Endothelial cell of umbilical vein (primary cell): ENCODE measurements at regions not wholly inside any gene's neighbourhood (a gene's known extent, or its start where the extent isn't known, plus 50 kb on each side); places are given as distances from the start of the nearest gene placed in this dataset.

Experiments
- BruUV-seq: library from RNA; stranded (reverse); fragments of 400-500 nt; replicated peaks from 2 replicates; lab custom pipeline; 2021; lab: Mats Ljungman, UMichigan
- CTCF ChIA-PET: fragments of 300-600, 350-600 bp; sonication (Branson Sonifier 250); formaldehyde crosslinking; loops from one replicate; lab custom pipeline; 2021; ENCODE audit warnings: antibody characterized with exemption, inconsistent platforms; lab: Charles Lee
- POLR2A ChIA-PET: fragments of 300-600, 350-600 bp; sonication (Branson Sonifier 250); formaldehyde crosslinking; loops from one replicate; lab custom pipeline; 2021; ENCODE audit warnings: antibody characterized with exemption, inconsistent platforms; lab: Charles Lee
- DNase-seq: peaks from one replicate; pipeline ENCODE4 v3.0.0-alpha.2; 2011; ENCODE audit warnings: low read depth, low spot score
- FAIRE-seq: peaks from 2 replicates; lab custom pipeline; 2011; peaks lifted over from hg19 to GRCh38; lab: Jason Lieb, UNC
- H2AFZ ChIP-seq: 2 replicates; pipeline ENCODE4 v1.6.0; 2012; ENCODE audit warnings: low read depth, low read length, control low read depth, inconsistent platforms
- H3K27ac ChIP-seq: 2 replicates; pipeline ENCODE4 v1.5.1; 2011; ENCODE audit warnings: low read depth, mild to moderate bottlenecking, control low read depth, low read length, moderate library complexity; ENCODE audit not compliant: insufficient read depth
- H3K27me3 ChIP-seq, 2 experiments: 2 replicates each; pipeline versions ENCODE4 v1.6.0 to v1.6.1; 2011; ENCODE audit warnings: low read length in 2 of 2, mixed read lengths in 1 of 2; ENCODE audit not compliant: control insufficient read depth in 2 of 2, insufficient read depth in 2 of 2
- H3K36me3 ChIP-seq, 2 experiments: 2 replicates in 1 of 2; 3 replicates in 1 of 2; pipeline ENCODE4 v1.5.1; 2011; ENCODE audit warnings: low read length in 2 of 2, mild to moderate bottlenecking in 1 of 2, moderate library complexity in 1 of 2; ENCODE audit not compliant: control insufficient read depth in 2 of 2, insufficient read depth in 2 of 2; ENCODE audit errors: extremely low read depth in 1 of 2
- H3K4me1 ChIP-seq: 3 replicates; pipeline ENCODE4 v1.5.1; 2011; ENCODE audit warnings: mild to moderate bottlenecking, low read length; ENCODE audit not compliant: control insufficient read depth, insufficient read depth; ENCODE audit errors: extremely low read depth
- H3K4me2 ChIP-seq: 2 replicates; pipeline ENCODE4 v1.6.1; 2011; ENCODE audit warnings: low read length, control low read depth, mixed read lengths; ENCODE audit not compliant: insufficient read depth
- H3K4me3 ChIP-seq, 3 experiments: fragments of 200-600 bp in 1 of 3; sonication (generic), shearing (Covaris generic) in 1 of 3; replicated peaks in 1 of 3; 2 replicates each; pipeline ENCODE4 v1.5.1; 2011 to 2016; ENCODE audit warnings: control low read depth in 3 of 3, low read length in 3 of 3, mild to moderate bottlenecking in 2 of 3, inconsistent platforms in 1 of 3, low read depth in 1 of 3, moderate library complexity in 1 of 3; ENCODE audit not compliant: insufficient read depth in 1 of 3
- H3K79me2 ChIP-seq: 2 replicates; pipeline ENCODE4 v1.6.0; 2012; ENCODE audit warnings: low read length, inconsistent platforms; ENCODE audit not compliant: control insufficient read depth, insufficient read depth
- H3K9ac ChIP-seq: replicated peaks from 2 replicates; pipeline ENCODE3; 2011; ENCODE audit warnings: low read length, control low read depth; ENCODE audit not compliant: insufficient read depth; ENCODE audit errors: extremely low read depth
- H3K9me1 ChIP-seq: replicated peaks from 3 replicates; pipeline ENCODE4 v1.6.0; 2011; ENCODE audit warnings: mild to moderate bottlenecking, low read length; ENCODE audit not compliant: control insufficient read depth, insufficient read depth; ENCODE audit errors: extremely low read depth
- H3K9me3 ChIP-seq: replicated peaks from 2 replicates; pipeline ENCODE4 v1.5.1; 2012; ENCODE audit warnings: low read length, inconsistent platforms; ENCODE audit not compliant: control insufficient read depth, insufficient read depth
- H4K20me1 ChIP-seq: replicated peaks from 2 replicates; pipeline ENCODE3; 2011; ENCODE audit warnings: mild to moderate bottlenecking, low read length; ENCODE audit not compliant: control insufficient read depth, insufficient read depth; ENCODE audit errors: extremely low read depth
- EZH2 ChIP-seq: IDR thresholded peaks from 2 replicates; pipeline ENCODE4 v1.6.1; 2012; ENCODE audit warnings: borderline replicate concordance, low read depth, mild to moderate bottlenecking, moderate library complexity, low read length, inconsistent platforms; ENCODE audit not compliant: severe bottlenecking
- FOS ChIP-seq: IDR thresholded peaks from 2 replicates; pipeline ENCODE4 v1.6.1; 2011; ENCODE audit warnings: mild to moderate bottlenecking, low read length, moderate library complexity, borderline replicate concordance; ENCODE audit not compliant: insufficient read depth
- GATA2 ChIP-seq: IDR thresholded peaks from 2 replicates; pipeline ENCODE4 v1.7.0; 2011; ENCODE audit warnings: low read depth, mild to moderate bottlenecking, moderate library complexity, mixed read lengths, low read length; ENCODE audit not compliant: insufficient read length, insufficient read depth
- JUN ChIP-seq: IDR thresholded peaks from 2 replicates; pipeline ENCODE4 v1.6.1; 2011; ENCODE audit warnings: borderline replicate concordance, low read depth; ENCODE audit not compliant: insufficient read length, insufficient read depth
- MYC ChIP-seq: IDR thresholded peaks from one replicate; pipeline ENCODE4 v1.6.1; 2011; ENCODE audit warnings: mild to moderate bottlenecking, low read depth, low read length
- POLR2A ChIP-seq: IDR thresholded peaks from 2 replicates; pipeline ENCODE4 v1.6.1; 2012; ENCODE audit warnings: low read depth, mild to moderate bottlenecking, control low read depth, low read length
- POLR2AphosphoS5 ChIP-seq: IDR thresholded peaks from 2 replicates; pipeline ENCODE4 v1.6.1; 2012; ENCODE audit warnings: low read depth, mild to moderate bottlenecking, control low read depth, low read length, moderate library complexity; ENCODE audit not compliant: insufficient read depth
- dilution Hi-C: fragments of 300-500 bp; cut with MboI; formaldehyde crosslinking; loops from one replicate; pipeline ENCODE4 v1.15.0; 2019; ENCODE audit warnings: low sequenced_read_pairs; ENCODE audit not compliant: extremely low pct_ligation_motif_present
- intact Hi-C: fragments of 100-400 bp; cut with micrococcal nuclease; formaldehyde crosslinking; loops from one replicate; pipeline ENCODE4 v1.10.0; 2022
- TF ChIP-seq, protein P1 (sequence below): IDR thresholded peaks from 2 replicates; pipeline ENCODE4 v1.6.1; 2011; ENCODE audit not compliant: insufficient read depth, insufficient read length
- TF ChIP-seq, protein P2 (sequence below), 2 donors: IDR thresholded peaks; 1 replicate in 1 of 2; 2 replicates in 1 of 2; pipeline ENCODE4 v1.5.1; 2011; ENCODE audit warnings: low read length in 2 of 2, mild to moderate bottlenecking in 2 of 2, moderate library complexity in 2 of 2, control low read depth in 1 of 2, inconsistent platforms in 1 of 2, low read depth in 1 of 2; ENCODE audit not compliant: insufficient read depth in 1 of 2; ENCODE audit errors: extremely low read depth in 1 of 2

DNA sequence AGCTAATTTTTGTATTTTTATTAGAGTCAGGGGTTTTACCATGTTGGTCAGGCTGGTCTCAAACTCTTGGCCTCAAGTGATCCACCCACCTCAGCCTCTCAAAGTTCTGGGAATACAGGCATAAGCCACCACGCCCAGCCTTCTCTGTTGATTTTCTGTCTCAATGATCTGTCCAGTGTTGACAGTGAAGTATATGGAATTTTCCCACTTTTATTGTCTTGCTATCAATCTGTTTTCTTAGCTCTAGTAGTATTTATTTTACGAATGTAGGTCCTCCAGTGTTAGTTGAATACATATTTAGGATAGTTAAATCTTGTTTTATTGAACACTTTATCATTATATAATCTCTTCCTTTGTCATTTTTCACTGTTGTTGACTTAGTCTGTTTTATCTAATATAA is 1603.9 kb downstream of the ADGRL3 start:
- DNase-seq (no peak), FAIRE-seq (no peak)
- Histone ChIP-seq H3K27ac (no peak overlapping the region), H3K9me1 (no peaks in the 10 kb centered on the region), H2AFZ (no peak overlapping the region), H3K9ac (no peak overlapping the region), H3K27me3 (no peaks in the 10 kb centered on the region), H3K36me3 (no peaks in the 10 kb centered on the region), H3K4me3 (no peak overlapping the region), H3K79me2 (no peaks in the 10 kb centered on the region), H3K4me2 (no peak overlapping the region), H4K20me1 (no peaks in the 10 kb centered on the region), H3K4me1 (no peaks in the 10 kb centered on the region), H3K9me3 (peaks cover 7% of the 10 kb centered on the region)
- dilution Hi-C loops = no loop called here
- intact Hi-C loops = no loop called here
- POLR2A ChIA-PET = no interaction called here
- TF ChIP-seq, protein P1, sequence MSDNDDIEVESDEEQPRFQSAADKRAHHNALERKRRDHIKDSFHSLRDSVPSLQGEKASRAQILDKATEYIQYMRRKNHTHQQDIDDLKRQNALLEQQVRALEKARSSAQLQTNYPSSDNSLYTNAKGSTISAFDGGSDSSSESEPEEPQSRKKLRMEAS = no peak
- TF ChIP-seq EZH2 (no peak), POLR2AphosphoS5 (no peak), MYC (no peak), POLR2A (no peak), GATA2 (no peak), JUN (no peak), FOS (no peak)
- TF ChIP-seq, protein P2, sequence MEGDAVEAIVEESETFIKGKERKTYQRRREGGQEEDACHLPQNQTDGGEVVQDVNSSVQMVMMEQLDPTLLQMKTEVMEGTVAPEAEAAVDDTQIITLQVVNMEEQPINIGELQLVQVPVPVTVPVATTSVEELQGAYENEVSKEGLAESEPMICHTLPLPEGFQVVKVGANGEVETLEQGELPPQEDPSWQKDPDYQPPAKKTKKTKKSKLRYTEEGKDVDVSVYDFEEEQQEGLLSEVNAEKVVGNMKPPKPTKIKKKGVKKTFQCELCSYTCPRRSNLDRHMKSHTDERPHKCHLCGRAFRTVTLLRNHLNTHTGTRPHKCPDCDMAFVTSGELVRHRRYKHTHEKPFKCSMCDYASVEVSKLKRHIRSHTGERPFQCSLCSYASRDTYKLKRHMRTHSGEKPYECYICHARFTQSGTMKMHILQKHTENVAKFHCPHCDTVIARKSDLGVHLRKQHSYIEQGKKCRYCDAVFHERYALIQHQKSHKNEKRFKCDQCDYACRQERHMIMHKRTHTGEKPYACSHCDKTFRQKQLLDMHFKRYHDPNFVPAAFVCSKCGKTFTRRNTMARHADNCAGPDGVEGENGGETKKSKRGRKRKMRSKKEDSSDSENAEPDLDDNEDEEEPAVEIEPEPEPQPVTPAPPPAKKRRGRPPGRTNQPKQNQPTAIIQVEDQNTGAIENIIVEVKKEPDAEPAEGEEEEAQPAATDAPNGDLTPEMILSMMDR (IDR thresholded peaks at IDR 0.05; ENCODE audit: extremely low read depth in 1 of 2, insufficient read depth in 1 of 2, low read depth in 1 of 2, low read length in 2 of 2) = no peak
- no TSS peak for BruUV-seq
- CTCF ChIA-PET = no interaction called here
